Breast epithelium (tissue), 4 donors: ENCODE measurements at regions not wholly inside any gene's neighbourhood (a gene's known extent, or its start where the extent isn't known, plus 50 kb on each side); places are given as distances from the start of the nearest gene placed in this dataset.
"Not testable (repeated sequence)": the region's sequence is repeated elsewhere in the genome, so short reads cannot be mapped to it uniquely, and the experiment has no call there.

Experiments used
- DNase-seq, 2 donors: peaks; one replicate each; pipeline ENCODE4 v3.0.0-alpha.2; 2019; ENCODE audit warnings: low spot score in 2 of 2
- H3K27ac ChIP-seq, 2 donors: fragments of 200-600 bp; sonication (generic) in 1 of 2; one replicate each; pipeline ENCODE4 v1.5.1; 2016 to 2019; ENCODE audit warnings: mild to moderate bottlenecking in 1 of 2
- H3K27me3 ChIP-seq, 2 donors: fragments of 200-600 bp; sonication (generic) in 1 of 2; one replicate each; pipeline versions ENCODE4 v1.5.1 to v1.6.0; 2017 to 2019; ENCODE audit warnings: control low read depth in 1 of 2, mild to moderate bottlenecking in 1 of 2
- H3K36me3 ChIP-seq: fragments of 200-600 bp; one replicate; pipeline ENCODE4 v1.5.1; 2019
- H3K4me1 ChIP-seq, 2 donors: fragments of 200-600 bp; sonication (generic); one replicate each; pipeline ENCODE4 v1.5.1; 2016 to 2019; ENCODE audit warnings: control low read depth in 1 of 2
- H3K4me3 ChIP-seq, 3 donors: fragments of 200-600 bp; sonication (generic); 1 replicate in 2 of 3; 2 replicates in 1 of 3; pipeline ENCODE4 v1.5.1; 2016 to 2019; ENCODE audit warnings: mild to moderate bottlenecking in 3 of 3, moderate library complexity in 2 of 3
- H3K9me3 ChIP-seq, 2 donors: fragments of 200-600 bp; sonication (generic) in 1 of 2; one replicate each; pipeline ENCODE4 v1.5.1; 2016 to 2019; ENCODE audit warnings: control low read depth in 1 of 2
- POLR2A ChIP-seq: fragments of 450-650 bp; IDR thresholded peaks from one replicate; pipeline ENCODE4 v1.6.1; 2016; ENCODE audit warnings: antibody characterized with exemption, mild to moderate bottlenecking, moderate library complexity
- POLR2AphosphoS5 ChIP-seq, 3 donors: sonication (generic); formaldehyde crosslinking; IDR thresholded peaks; one replicate each; pipeline ENCODE4 v1.6.1; 2017; ENCODE audit warnings: antibody characterized with exemption in 3 of 3
- intact Hi-C: fragments of 100-400 bp; cut with DNase I; formaldehyde crosslinking; loops from one replicate; pipeline ENCODE4 v1.15.1; 2023; ENCODE audit warnings: low total_unique reads
- TF ChIP-seq, protein P1 (sequence below), 3 donors: fragments of 450-650 bp; IDR thresholded peaks; one replicate each; pipeline ENCODE4 v1.5.1; 2016 to 2017; ENCODE audit warnings: antibody characterized with exemption in 3 of 3, mild to moderate bottlenecking in 3 of 3, moderate library complexity in 3 of 3

DNA sequence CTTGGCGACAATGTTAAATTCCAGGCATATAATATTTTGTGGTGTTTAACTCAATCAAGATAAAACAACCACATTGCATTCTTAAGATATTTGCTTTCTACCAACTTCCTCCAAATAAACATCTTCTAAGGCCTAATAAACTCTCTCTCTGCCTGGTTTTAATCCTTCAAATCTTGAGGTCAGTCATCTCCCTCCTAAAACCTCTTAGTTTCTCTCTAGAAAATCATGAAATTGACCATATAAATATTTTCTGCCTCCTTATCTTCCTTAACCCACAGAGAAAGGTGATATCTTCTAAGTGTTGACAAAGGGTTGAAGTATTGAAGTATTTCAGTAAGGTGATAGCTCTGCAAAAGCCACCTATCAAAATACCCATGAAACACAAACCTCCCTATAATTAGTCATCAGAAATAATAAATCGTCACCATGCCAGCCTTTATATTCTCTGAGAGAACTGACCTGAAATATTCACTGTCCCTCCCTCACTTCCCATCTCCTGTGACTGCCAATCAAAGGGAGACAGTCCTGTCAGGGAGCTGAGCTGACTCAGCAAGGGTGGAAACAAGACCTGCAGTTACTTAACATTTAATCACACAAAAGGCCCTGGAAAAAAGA is 1261.1 kb downstream of the ROBO1 start:
- no peaks in the 10 kb centered on the region for H3K36me3 ChIP-seq
- no peak for DNase-seq
- no peaks in the 10 kb centered on the region for H3K27me3 ChIP-seq
- TF ChIP-seq POLR2AphosphoS5 (IDR thresholded peaks at IDR 0.05) (no peak), POLR2A (no peak)
- TF ChIP-seq, protein P1, sequence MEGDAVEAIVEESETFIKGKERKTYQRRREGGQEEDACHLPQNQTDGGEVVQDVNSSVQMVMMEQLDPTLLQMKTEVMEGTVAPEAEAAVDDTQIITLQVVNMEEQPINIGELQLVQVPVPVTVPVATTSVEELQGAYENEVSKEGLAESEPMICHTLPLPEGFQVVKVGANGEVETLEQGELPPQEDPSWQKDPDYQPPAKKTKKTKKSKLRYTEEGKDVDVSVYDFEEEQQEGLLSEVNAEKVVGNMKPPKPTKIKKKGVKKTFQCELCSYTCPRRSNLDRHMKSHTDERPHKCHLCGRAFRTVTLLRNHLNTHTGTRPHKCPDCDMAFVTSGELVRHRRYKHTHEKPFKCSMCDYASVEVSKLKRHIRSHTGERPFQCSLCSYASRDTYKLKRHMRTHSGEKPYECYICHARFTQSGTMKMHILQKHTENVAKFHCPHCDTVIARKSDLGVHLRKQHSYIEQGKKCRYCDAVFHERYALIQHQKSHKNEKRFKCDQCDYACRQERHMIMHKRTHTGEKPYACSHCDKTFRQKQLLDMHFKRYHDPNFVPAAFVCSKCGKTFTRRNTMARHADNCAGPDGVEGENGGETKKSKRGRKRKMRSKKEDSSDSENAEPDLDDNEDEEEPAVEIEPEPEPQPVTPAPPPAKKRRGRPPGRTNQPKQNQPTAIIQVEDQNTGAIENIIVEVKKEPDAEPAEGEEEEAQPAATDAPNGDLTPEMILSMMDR (IDR thresholded peaks at IDR 0.05) = no peak
- no peaks in the 10 kb centered on the region for H3K9me3 ChIP-seq
- intact Hi-C loops = no loop called here
- H3K4me3 ChIP-seq = no peak overlapping the region
- H3K27ac ChIP-seq = no peak overlapping the region
- H3K4me1 ChIP-seq = no peaks in the 10 kb centered on the region

DNA sequence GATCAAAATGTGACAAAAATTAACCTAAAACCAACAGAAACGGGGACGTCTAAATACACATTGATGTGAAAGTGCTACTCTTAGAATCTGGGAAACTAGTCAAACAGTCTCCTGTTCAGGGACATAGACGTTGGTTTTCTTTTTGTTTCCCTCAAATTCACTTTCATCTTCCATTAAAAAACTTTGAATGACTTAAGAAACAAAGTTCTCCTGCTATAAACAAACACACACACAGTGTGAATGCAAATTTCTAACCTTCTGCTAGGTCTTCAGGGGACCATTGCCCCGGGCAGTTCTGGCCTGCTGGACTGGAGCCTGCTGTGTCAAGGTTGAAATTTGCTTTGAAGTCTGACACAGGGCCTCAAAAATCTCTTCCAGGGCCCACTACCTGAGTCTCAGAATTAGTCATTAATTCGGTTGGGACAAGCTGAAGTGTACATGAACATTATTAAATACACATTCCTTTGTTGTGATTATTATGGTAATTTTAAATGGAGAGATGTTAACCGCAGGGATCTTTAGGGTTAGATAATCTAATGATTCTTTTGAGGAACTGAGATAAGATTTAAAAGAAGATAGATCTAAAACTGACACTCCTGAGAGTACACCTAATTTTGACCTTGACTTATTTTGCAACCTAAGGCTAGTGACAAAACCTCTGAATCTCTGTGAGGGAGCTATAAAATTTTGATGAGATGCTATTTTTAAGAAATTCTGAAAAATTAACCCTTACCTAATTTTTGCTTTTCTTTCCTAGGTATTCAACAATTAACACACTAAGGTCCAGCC is 1260.4 kb downstream of the ROBO1 start:
- no peak overlapping the region for H3K4me3 ChIP-seq
- TF ChIP-seq POLR2A (no peak), POLR2AphosphoS5 (IDR thresholded peaks at IDR 0.05) (no peak)
- TF ChIP-seq, protein P1 (IDR thresholded peaks at IDR 0.05) = no peak
- intact Hi-C loops = no loop called here
- no peaks in the 10 kb centered on the region for H3K9me3 ChIP-seq
- H3K27ac ChIP-seq = no peak overlapping the region
- no peak for DNase-seq
- H3K27me3 ChIP-seq = no peaks in the 10 kb centered on the region
- H3K4me1 ChIP-seq = no peaks in the 10 kb centered on the region
- H3K36me3 ChIP-seq = no peaks in the 10 kb centered on the region

DNA sequence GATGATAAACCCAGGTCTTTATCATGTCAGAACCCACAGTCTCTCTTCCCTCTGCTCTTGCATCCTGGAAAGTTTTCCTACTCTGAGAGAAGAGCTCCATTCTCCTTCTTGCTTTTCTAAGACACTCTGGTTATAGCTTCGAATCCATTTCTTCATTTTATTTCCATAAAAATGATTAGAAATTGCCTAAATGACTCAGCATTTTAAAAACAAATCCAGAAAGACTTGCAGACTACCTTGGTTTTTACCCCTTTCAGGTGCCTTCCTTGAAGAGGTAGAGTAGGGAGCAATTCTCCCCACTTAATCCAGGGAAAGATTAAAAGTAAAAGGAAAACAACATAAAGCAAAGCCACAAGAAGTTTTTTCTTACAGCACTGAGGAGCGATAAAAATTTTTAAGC is 1256.0 kb downstream of the ROBO1 start:
- no peak for DNase-seq
- intact Hi-C loops = no loop called here
- H3K36me3 ChIP-seq = no peaks in the 10 kb centered on the region
- TF ChIP-seq, protein P1 (IDR thresholded peaks at IDR 0.05) = no peak
- no peak for TF ChIP-seq POLR2A
- no peak for TF ChIP-seq POLR2AphosphoS5 (IDR thresholded peaks at IDR 0.05)
- no peaks in the 10 kb centered on the region for H3K4me1 ChIP-seq
- H3K27ac ChIP-seq = no peak overlapping the region
- H3K9me3 ChIP-seq = no peaks in the 10 kb centered on the region
- no peaks in the 10 kb centered on the region for H3K27me3 ChIP-seq
- no peak overlapping the region for H3K4me3 ChIP-seq

DNA sequence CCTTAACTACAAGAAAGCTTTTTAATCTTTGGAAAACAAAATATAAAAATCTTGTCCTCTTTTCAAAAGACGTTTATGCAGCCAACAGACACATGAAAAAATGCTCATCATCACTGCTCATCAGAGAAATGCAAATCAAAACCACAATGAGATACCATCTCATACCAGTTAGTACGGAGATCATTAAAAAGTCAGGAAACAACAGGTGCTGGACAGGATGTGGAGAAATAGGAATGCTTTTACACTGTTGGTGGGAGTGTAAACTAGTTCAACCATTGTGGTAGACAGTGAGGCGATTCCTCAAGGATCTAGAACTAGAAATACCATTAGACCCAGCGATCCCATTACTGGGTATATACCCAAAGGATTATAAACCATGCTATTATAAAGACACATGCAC is 1255.0 kb downstream of the ROBO1 start:
- H3K27me3 ChIP-seq, intact Hi-C loops: not testable (repeated sequence)

DNA sequence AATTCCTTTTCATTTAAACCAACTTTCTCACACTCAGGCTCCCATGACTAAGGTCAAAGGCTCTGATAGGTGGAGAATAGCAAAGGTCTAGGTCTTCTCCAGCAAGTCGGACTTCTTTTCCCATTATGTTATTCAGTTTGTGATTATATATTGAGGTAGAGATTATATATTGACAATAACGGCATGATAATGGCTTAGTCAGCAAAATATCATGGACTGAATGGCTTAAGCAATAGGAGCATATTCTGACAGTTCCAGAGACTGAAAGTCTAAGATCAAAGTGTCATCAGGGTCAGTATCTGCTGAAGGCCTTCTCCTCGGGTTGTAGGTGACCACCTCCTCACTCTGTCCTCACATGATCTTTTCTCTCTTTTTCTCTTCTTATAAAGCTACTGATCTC is 1251.4 kb downstream of the ROBO1 start:
- Histone ChIP-seq H3K4me3 (no peak overlapping the region), H3K4me1 (no peaks in the 10 kb centered on the region), H3K27ac (no peak overlapping the region), H3K36me3 (no peaks in the 10 kb centered on the region), H3K27me3 (no peaks in the 10 kb centered on the region), H3K9me3 (no peaks in the 10 kb centered on the region)
- intact Hi-C loops = no loop called here
- TF ChIP-seq, protein P1 (IDR thresholded peaks at IDR 0.05) = no peak
- TF ChIP-seq POLR2AphosphoS5 (IDR thresholded peaks at IDR 0.05) (no peak), POLR2A (no peak)
- DNase-seq = no peak

More for the DNA sequence above, 1255.0 kb downstream of the ROBO1 start:
- H3K9me3 ChIP-seq, H3K36me3 ChIP-seq, DNase-seq, H3K4me1 ChIP-seq, H3K27ac ChIP-seq, H3K4me3 ChIP-seq: not testable (repeated sequence)
